ENCODE measurements at regions not wholly inside any gene's neighbourhood (a gene's known extent, or its start where the extent isn't known, plus 50 kb on each side); places are given as distances from the start of the nearest gene placed in this dataset.
A peak's percentile ranks its signal among the peaks of the same experiment; 100 is the strongest.

GRCh38 chr18:22349317-22349898 lies 68.3 kb downstream of the CTAGE1 start:
- Histone ChIP-seq H3K79me2 (ENCODE audit: low read depth) (peaks cover 11% of the 10 kb centered on the region; the same call in 1 of the 2 replicates), H3K4me3 (peak overlapping the region; percentile 60; the same call in 1 of the 2 replicates), H3K9me3 (ENCODE audit: insufficient read depth, low read depth) (no peaks in the 10 kb centered on the region), H3K4me2 (peak overlapping the region; percentile 72), H3K36me3 (ENCODE audit: low read depth) (no peaks in the 10 kb centered on the region), H4K20me1 (ENCODE audit: insufficient read depth) (no peaks in the 10 kb centered on the region), H3K4me1 (replicated peaks; ENCODE audit: insufficient read depth) (peaks cover 40% of the 10 kb centered on the region), H3K27ac (peak overlapping the region; percentile 87), H3K9me2 (ENCODE audit: insufficient read depth) (no peaks in the 10 kb centered on the region), H3K27me3 (ENCODE audit: insufficient read depth, low read depth) (no peaks in the 10 kb centered on the region), H2AFZ (peak overlapping the region; percentile 77), H3F3A (ENCODE audit: insufficient read depth, low read depth) (peaks cover 7% of the 10 kb centered on the region; the same call in 1 of the 2 replicates)
- CTCF ChIA-PET: no interaction called here
- intact Hi-C loops (cut with micrococcal nuclease; ENCODE audit: unreplicated experiment): loop anchor here (2.0 to 10.0 kb wide), 6 partner anchors 67 to 357 kb away; no protein-coding TSS in a partner anchor
- BruUV-seq (replicated peaks): TSS peak; percentile 41
- DNase-seq: no peak
- POLR2A ChIA-PET (ENCODE audit: unreplicated experiment): no interaction called here
- TF ChIP-seq EZH2 (IDR thresholded peaks at IDR 0.05; ENCODE audit: low read depth) (no peak), CTCF (conservative IDR thresholded peaks at IDR 0.05) (no peak)

GRCh38 chr18:22348521-22349316 lies 69.0 kb downstream of the CTAGE1 start:
- POLR2A ChIA-PET (ENCODE audit: unreplicated experiment): no interaction called here
- intact Hi-C loops (cut with micrococcal nuclease; ENCODE audit: unreplicated experiment): loop anchor here (1.0 to 10.0 kb wide), 7 partner anchors 66 to 356 kb away; no protein-coding TSS in a partner anchor
- peaks cover 40% of the 10 kb centered on the region for H3K4me1 ChIP-seq (replicated peaks; ENCODE audit: insufficient read depth)

More at GRCh38 chr18:22348521-22349316, 69.0 kb downstream of the CTAGE1 start:
- BruUV-seq (replicated peaks): no TSS peak
- H2AFZ ChIP-seq: peak overlapping the region; percentile 87
- no peaks in the 10 kb centered on the region for H3K9me2 ChIP-seq (ENCODE audit: insufficient read depth)
- peak; percentile 81 for DNase-seq
- H3K36me3 ChIP-seq (ENCODE audit: low read depth): no peaks in the 10 kb centered on the region
- no peaks in the 10 kb centered on the region for H4K20me1 ChIP-seq (ENCODE audit: insufficient read depth)
- peak overlapping the region; percentile 87 for H3K27ac ChIP-seq
- TF ChIP-seq CTCF (conservative IDR thresholded peaks at IDR 0.05): no peak
- CTCF ChIA-PET: interaction anchor here (1.0 kb wide), 1 partner anchor 118 kb away, joined by 4 read pairs; no protein-coding TSS in a partner anchor
- H3K9me3 ChIP-seq (ENCODE audit: insufficient read depth, low read depth): no peaks in the 10 kb centered on the region
- H3K4me2 ChIP-seq: peak overlapping the region; percentile 72
- peaks cover 7% of the 10 kb centered on the region; the same call in 1 of the 2 replicates for H3F3A ChIP-seq (ENCODE audit: insufficient read depth, low read depth)
- H3K79me2 ChIP-seq (ENCODE audit: low read depth): peaks cover 11% of the 10 kb centered on the region; the same call in 1 of the 2 replicates
- H3K27me3 ChIP-seq (ENCODE audit: insufficient read depth, low read depth): no peaks in the 10 kb centered on the region
- peak overlapping the region; percentile 60 for H3K4me3 ChIP-seq
